Nephron (organoid): ENCODE measurements at regions not wholly inside any gene's neighbourhood (a gene's known extent, or its start where the extent isn't known, plus 50 kb on each side); places are given as distances from the start of the nearest gene placed in this dataset.

Experiments
- H3K27ac Mint-ChIP-seq, 3 experiments: 2 replicates each; pipeline ENCODE4 v1.8.0; 2020; ENCODE audit warnings: mixed read lengths in 3 of 3, mild to moderate bottlenecking in 2 of 3, moderate library complexity in 1 of 3
- H3K27me3 Mint-ChIP-seq: 2 replicates; pipeline ENCODE4 v1.8.0; 2021; ENCODE audit warnings: low read depth, mild to moderate bottlenecking, moderate library complexity, mixed read lengths
- H3K36me3 Mint-ChIP-seq: 2 replicates; pipeline ENCODE4 v1.8.0; 2020; ENCODE audit warnings: low read depth, mixed read lengths
- H3K4me1 Mint-ChIP-seq: 2 replicates; pipeline ENCODE4 v1.8.0; 2020; ENCODE audit warnings: mixed read lengths
- H3K4me3 Mint-ChIP-seq, 3 experiments: 2 replicates each; pipeline ENCODE4 v1.8.0; 2020; ENCODE audit warnings: mild to moderate bottlenecking in 3 of 3, mixed read lengths in 3 of 3, moderate library complexity in 2 of 3
- H3K9me3 Mint-ChIP-seq: 2 replicates; pipeline ENCODE4 v1.8.0; 2020; ENCODE audit warnings: mixed read lengths
- TF ChIP-seq, protein P1 (sequence below), 3 experiments: fragments of 200-600 bp; sonication (generic); IDR thresholded peaks; one replicate each; pipeline ENCODE4 v1.5.0; 2021; ENCODE audit warnings: antibody characterized with exemption in 3 of 3; ENCODE audit not compliant: unreplicated experiment in 3 of 3

DNA sequence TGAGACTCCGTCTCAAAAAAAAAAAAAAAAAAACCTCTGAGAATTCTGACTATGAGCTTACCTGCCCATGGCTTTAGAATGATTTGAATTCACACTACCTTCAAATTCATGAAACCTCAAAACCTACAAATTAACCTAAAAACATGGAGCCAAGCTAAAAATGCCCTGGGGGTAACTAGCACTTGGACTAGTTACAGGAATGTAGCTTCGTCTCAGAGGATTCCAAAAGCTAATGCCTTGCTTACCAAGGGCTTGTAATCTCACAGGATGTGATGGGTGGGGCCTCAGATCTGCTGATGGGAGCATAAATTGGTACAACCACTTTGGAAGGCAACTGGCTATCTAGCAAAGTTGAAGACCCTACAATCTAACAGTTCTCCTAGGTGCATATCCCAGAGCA, 79.4 kb upstream of the SPRY1 start:
- Mint-ChIP-seq H3K36me3 (peaks cover 34% of the 10 kb centered on the region), H3K27me3 (no peaks in the 10 kb centered on the region), H3K27ac (no peak overlapping the region), H3K9me3 (peaks cover 18% of the 10 kb centered on the region), H3K4me3 (no peak overlapping the region), H3K4me1 (peaks cover 12% of the 10 kb centered on the region)
- TF ChIP-seq, protein P1, sequence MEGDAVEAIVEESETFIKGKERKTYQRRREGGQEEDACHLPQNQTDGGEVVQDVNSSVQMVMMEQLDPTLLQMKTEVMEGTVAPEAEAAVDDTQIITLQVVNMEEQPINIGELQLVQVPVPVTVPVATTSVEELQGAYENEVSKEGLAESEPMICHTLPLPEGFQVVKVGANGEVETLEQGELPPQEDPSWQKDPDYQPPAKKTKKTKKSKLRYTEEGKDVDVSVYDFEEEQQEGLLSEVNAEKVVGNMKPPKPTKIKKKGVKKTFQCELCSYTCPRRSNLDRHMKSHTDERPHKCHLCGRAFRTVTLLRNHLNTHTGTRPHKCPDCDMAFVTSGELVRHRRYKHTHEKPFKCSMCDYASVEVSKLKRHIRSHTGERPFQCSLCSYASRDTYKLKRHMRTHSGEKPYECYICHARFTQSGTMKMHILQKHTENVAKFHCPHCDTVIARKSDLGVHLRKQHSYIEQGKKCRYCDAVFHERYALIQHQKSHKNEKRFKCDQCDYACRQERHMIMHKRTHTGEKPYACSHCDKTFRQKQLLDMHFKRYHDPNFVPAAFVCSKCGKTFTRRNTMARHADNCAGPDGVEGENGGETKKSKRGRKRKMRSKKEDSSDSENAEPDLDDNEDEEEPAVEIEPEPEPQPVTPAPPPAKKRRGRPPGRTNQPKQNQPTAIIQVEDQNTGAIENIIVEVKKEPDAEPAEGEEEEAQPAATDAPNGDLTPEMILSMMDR (IDR thresholded peaks at IDR 0.05; ENCODE audit: unreplicated experiment in 3 of 3) = no peak

- Mint-ChIP-seq H3K27ac (no peak overlapping the region), H3K4me1 (no peaks in the 10 kb centered on the region), H3K4me3 (no peak overlapping the region), H3K9me3 (peaks cover 28% of the 10 kb centered on the region), H3K27me3 (no peaks in the 10 kb centered on the region), H3K36me3 (peaks cover 39% of the 10 kb centered on the region)
- TF ChIP-seq, protein P1 (IDR thresholded peaks at IDR 0.05; ENCODE audit: unreplicated experiment in 3 of 3) = no peak
Observed at GRCh38 chr4:123319639-123320038, 77.0 kb upstream of the SPRY1 start.

GRCh38 chr4:123323998-123324397, 72.6 kb upstream of the SPRY1 start:
- Mint-ChIP-seq H3K4me3 (no peak overlapping the region), H3K36me3 (peaks cover 28% of the 10 kb centered on the region), H3K4me1 (no peaks in the 10 kb centered on the region), H3K27me3 (no peaks in the 10 kb centered on the region), H3K27ac (no peak overlapping the region), H3K9me3 (peaks cover 29% of the 10 kb centered on the region)
- TF ChIP-seq, protein P1 (IDR thresholded peaks at IDR 0.05; ENCODE audit: unreplicated experiment in 3 of 3) = no peak

GRCh38 chr4:123325241-123325681, 71.3 kb upstream of the SPRY1 start:
- Mint-ChIP-seq H3K36me3 (peaks cover 27% of the 10 kb centered on the region), H3K27ac (no peak overlapping the region), H3K27me3 (no peaks in the 10 kb centered on the region), H3K4me3 (no peak overlapping the region), H3K4me1 (no peaks in the 10 kb centered on the region), H3K9me3 (peaks cover 34% of the 10 kb centered on the region)
- TF ChIP-seq, protein P1 (IDR thresholded peaks at IDR 0.05; ENCODE audit: unreplicated experiment in 3 of 3) = no peak

DNA sequence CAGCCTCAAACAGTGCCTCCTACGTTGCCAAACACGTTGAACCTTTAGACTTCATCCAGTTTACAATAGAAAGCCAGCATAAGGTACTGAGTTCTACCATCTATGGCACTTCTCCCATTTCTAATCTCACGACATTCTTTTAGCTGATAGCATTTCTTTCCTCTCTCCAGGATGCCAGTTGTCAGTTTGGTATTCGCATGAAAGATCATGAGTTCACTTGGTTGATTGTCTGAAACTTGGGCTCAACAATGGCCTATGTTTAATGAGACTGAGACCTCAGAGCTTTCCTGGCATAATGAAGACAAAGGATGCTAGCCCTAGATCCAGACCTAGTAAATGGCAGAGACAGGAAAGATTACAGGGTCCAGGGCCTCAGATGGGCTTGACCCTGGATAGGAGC, 69.2 kb upstream of the SPRY1 start:
- no peak overlapping the region for H3K27ac Mint-ChIP-seq
- H3K9me3 Mint-ChIP-seq = peaks cover 32% of the 10 kb centered on the region
- H3K4me3 Mint-ChIP-seq = no peak overlapping the region
- H3K4me1 Mint-ChIP-seq = no peaks in the 10 kb centered on the region
- H3K36me3 Mint-ChIP-seq = peaks cover 17% of the 10 kb centered on the region
- no peaks in the 10 kb centered on the region for H3K27me3 Mint-ChIP-seq
- TF ChIP-seq, protein P1 (IDR thresholded peaks at IDR 0.05; ENCODE audit: unreplicated experiment in 3 of 3) = no peak

GRCh38 chr4:123327846-123328429, 68.7 kb upstream of the SPRY1 start:
- TF ChIP-seq, protein P1 (IDR thresholded peaks at IDR 0.05; ENCODE audit: unreplicated experiment in 3 of 3) = no peak
- Mint-ChIP-seq H3K27ac (no peak overlapping the region), H3K27me3 (no peaks in the 10 kb centered on the region), H3K4me1 (no peaks in the 10 kb centered on the region), H3K9me3 (peaks cover 33% of the 10 kb centered on the region), H3K4me3 (no peak overlapping the region), H3K36me3 (peaks cover 14% of the 10 kb centered on the region)
